Choroid plexus epithelial cell (primary cell): ENCODE measurements at regions not wholly inside any gene's neighbourhood (a gene's known extent, or its start where the extent isn't known, plus 50 kb on each side); places are given as distances from the start of the nearest gene placed in this dataset.
"Not testable (repeated sequence)": the region's sequence is repeated elsewhere in the genome, so short reads cannot be mapped to it uniquely, and the experiment has no call there.

ENCODE experiments used
- DNase-seq: peaks from one replicate; pipeline ENCODE4 v3.0.0-alpha.2; 2010; ENCODE audit warnings: low read depth
- H3K4me3 ChIP-seq: 2 replicates; pipeline ENCODE4 v1.5.1; 2011; ENCODE audit warnings: low read depth, mild to moderate bottlenecking, control low read depth, low read length, moderate library complexity
- TF ChIP-seq, protein P1 (sequence below): conservative IDR thresholded peaks from 2 replicates; pipeline ENCODE4 v1.5.1; 2011; ENCODE audit warnings: low read depth, mild to moderate bottlenecking, control low read depth, inconsistent platforms, low read length, moderate library complexity

DNA sequence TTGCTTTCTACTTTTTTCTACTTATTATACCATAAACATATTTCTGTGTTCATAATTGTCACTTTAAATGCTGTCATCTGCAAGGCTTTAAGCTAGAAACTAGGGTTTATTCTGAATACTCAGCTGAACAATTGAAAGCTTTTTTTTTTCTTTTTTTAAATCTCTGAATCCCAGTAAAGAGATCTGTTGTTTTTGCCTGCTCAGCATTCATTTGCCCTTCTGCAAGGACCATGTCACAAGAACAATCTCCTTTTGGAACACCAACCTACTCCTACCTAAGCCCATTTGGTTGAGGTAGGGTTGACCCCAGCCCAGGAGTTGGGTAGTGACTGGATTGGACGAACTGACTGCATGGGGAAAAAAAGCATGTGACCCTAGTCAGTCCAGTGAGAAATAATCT lies 92.6 kb downstream of the MZT1 start:
- no peak overlapping the region for H3K4me3 ChIP-seq
- TF ChIP-seq, protein P1, sequence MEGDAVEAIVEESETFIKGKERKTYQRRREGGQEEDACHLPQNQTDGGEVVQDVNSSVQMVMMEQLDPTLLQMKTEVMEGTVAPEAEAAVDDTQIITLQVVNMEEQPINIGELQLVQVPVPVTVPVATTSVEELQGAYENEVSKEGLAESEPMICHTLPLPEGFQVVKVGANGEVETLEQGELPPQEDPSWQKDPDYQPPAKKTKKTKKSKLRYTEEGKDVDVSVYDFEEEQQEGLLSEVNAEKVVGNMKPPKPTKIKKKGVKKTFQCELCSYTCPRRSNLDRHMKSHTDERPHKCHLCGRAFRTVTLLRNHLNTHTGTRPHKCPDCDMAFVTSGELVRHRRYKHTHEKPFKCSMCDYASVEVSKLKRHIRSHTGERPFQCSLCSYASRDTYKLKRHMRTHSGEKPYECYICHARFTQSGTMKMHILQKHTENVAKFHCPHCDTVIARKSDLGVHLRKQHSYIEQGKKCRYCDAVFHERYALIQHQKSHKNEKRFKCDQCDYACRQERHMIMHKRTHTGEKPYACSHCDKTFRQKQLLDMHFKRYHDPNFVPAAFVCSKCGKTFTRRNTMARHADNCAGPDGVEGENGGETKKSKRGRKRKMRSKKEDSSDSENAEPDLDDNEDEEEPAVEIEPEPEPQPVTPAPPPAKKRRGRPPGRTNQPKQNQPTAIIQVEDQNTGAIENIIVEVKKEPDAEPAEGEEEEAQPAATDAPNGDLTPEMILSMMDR: no peak
- no peak for DNase-seq

DNA sequence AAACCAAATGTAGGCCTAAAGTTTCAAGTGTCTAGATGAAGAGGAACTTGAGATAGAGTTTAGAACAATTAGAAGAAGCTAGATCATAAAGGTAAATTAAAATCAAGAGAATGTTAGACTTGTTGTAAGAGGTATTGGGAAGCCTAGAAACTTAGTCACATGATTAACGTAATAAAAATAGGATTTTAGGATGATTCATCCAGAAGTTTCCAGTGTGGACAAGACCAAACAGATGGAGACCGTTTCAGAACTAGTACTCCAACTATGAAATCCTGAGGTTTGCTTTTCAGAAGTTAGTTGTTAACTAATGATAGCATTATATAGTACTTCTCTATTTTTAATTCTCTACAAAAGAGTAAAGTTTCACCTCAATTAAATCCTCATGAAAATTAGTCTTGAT lies 104.9 kb downstream of the MZT1 start:
- no peak for DNase-seq
- TF ChIP-seq, protein P1: no peak
- H3K4me3 ChIP-seq: no peak overlapping the region

DNA sequence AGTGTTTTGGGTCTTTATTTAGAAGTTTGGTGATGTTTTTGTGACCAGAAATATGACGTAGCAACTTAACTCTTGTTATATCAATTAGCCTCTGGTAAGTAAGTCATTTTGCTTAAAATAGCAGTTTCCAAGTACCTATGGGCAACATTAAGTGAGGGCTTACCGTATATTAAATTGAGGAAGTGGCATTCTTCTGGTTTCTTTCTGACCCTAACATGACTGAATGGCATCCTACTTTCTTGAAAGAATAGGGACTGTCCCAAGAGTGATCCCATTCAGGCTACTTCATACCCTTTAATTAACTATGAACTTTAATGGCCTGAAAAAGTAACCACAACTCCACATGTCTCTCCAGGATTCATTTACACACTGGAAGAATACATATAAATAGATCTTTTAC lies 106.6 kb downstream of the MZT1 start:
- no peak for DNase-seq
- TF ChIP-seq, protein P1: no peak
- no peak overlapping the region for H3K4me3 ChIP-seq

DNA sequence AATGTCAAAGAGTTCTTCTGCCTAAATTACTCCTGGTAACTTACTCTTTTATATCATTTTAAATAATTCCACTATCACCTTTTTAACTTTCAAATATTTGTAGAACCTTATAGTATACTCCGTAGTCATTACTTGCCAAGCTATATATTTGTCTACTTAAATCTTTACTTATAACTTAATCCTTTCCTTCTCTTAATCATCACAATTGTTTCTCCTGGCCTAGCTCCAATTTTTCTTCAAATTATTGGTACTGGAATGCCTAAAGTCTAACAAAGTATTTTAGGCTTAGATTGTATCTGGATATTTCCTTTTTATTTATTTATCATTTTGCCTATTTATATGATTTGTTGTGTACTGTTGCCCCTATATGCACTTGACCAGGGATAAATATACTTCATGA lies 109.5 kb downstream of the MZT1 start:
- no peak overlapping the region for H3K4me3 ChIP-seq
- DNase-seq: no peak
- TF ChIP-seq, protein P1: no peak

DNA sequence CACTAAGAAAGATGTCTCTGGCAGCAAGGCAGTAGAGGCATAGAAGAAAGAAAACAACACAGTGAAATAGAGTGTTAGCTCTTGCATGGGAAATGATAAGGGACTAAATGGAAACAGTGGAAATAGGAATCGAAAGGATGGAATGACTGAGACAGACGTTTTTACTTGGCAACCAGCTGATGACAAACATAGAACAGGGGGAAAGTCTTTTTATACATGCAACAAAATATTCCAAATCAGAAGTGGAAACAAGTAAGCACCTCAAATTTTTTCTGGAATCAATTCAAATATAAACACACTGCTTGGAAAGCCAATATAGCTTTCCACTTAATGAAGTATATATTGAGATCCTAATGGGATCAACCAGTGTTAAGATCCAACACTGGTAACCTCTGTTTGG lies 110.2 kb downstream of the MZT1 start:
- no peak for DNase-seq
- H3K4me3 ChIP-seq: no peak overlapping the region
- TF ChIP-seq, protein P1: no peak

DNA sequence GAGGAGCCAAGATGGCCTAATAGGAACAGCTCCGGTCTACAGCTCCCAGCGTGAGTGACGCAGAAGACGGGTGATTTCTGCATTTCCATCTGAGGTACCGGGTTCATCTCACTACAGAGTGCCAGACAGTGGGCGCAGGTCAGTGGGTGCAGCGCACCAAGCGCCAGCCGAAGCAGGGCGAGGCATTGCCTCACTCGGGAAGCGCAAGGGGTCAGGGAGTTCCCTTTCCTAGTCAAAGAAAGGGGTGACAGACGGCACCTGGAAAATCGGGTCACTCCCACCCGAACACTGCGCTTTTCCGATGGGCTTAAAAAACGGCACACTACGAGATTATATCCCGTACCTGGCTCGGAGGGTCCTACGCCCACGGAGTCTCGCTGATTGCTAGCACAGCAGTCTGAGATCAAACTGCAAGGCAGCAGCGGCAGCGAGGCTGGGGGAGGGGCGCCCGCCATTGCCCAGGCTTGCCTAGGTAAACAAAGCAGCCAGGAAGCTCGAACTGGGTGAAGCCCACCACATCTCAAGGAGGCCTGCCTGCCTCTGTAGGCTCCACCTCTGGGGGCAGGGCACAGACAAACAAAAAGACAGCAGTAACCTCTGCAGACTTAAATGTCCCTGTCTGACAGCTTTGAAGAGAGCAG lies 117.1 kb downstream of the MZT1 start:
- H3K4me3 ChIP-seq: not testable (repeated sequence)

DNA sequence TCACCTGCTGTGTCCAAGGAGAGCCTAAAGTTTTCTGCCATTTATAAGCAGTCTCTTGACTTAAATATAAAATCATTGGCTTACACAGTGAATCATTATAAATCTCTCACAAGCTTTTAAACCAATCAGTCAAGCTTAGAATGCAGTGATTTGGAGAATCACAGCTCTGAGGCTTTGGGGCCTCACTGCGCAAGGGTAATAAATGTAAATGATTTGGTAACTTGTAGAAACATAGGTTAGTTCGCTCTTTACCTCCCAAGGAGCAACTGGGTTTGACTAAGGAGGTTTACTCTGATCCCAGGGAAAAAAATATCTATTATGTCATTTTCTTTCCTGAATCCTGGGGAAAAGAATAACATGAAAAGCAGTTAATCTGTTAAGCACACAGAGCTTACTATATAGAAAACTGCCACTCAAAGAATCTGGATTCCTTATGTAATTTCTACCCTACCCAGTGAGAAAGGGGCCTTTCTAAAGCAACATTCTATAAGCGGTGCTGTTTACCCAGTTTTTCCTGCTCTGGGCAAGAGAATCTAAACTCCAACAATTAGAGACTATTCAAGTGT lies 128.2 kb downstream of the MZT1 start:
- H3K4me3 ChIP-seq: no peak overlapping the region
- no peak for DNase-seq
- TF ChIP-seq, protein P1: no peak

More for the DNA sequence above, 117.1 kb downstream of the MZT1 start:
- DNase-seq: not testable (repeated sequence)
